Keratinocyte (primary cell): ENCODE measurements at regions not wholly inside any gene's neighbourhood (a gene's known extent, or its start where the extent isn't known, plus 50 kb on each side); places are given as distances from the start of the nearest gene placed in this dataset.

Experiments used
- EZH2 ChIP-seq: IDR thresholded peaks from one replicate; pipeline ENCODE4 v1.6.1; 2012; ENCODE audit warnings: inconsistent platforms, mild to moderate bottlenecking, low read length, moderate library complexity
- TF ChIP-seq, protein P1 (sequence below), 3 experiments: IDR thresholded peaks in 1 of 3; conservative IDR thresholded peaks in 1 of 3; optimal IDR thresholded peaks in 1 of 3; 2 replicates in 2 of 3; 3 replicates in 1 of 3; pipeline versions ENCODE3 to v1.5.1; 2011; ENCODE audit warnings: low read length in 3 of 3, mild to moderate bottlenecking in 3 of 3, moderate library complexity in 2 of 3, control low read depth in 1 of 3, inconsistent platforms in 1 of 3; ENCODE audit not compliant: insufficient read depth in 2 of 3; ENCODE audit errors: extremely low read depth in 1 of 3

DNA sequence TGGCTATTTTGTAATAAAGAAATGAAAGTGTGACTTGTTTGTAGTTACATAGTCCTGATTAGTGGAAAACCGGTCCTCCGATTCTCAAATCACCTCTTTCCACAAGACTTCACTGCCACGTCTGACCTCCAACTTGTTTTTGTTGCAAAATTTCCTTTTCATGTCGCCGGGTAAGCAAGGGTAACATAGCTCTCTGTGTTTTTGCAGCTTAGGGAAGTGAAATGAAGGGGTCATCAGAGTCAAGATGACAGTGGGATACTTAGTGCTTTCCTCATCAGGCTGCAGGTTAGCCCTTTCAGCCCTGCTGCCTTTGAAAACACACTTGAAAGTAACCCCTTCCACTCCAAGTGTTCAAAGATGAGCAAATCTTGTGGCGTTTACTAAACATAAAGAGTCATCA lies 217.9 kb downstream of the USP25 start:
- TF ChIP-seq, protein P1, sequence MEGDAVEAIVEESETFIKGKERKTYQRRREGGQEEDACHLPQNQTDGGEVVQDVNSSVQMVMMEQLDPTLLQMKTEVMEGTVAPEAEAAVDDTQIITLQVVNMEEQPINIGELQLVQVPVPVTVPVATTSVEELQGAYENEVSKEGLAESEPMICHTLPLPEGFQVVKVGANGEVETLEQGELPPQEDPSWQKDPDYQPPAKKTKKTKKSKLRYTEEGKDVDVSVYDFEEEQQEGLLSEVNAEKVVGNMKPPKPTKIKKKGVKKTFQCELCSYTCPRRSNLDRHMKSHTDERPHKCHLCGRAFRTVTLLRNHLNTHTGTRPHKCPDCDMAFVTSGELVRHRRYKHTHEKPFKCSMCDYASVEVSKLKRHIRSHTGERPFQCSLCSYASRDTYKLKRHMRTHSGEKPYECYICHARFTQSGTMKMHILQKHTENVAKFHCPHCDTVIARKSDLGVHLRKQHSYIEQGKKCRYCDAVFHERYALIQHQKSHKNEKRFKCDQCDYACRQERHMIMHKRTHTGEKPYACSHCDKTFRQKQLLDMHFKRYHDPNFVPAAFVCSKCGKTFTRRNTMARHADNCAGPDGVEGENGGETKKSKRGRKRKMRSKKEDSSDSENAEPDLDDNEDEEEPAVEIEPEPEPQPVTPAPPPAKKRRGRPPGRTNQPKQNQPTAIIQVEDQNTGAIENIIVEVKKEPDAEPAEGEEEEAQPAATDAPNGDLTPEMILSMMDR (optimal IDR thresholded peaks at IDR 0.05 in 1 of 3, IDR thresholded peaks at IDR 0.05 in 1 of 3, conservative IDR thresholded peaks at IDR 0.05 in 1 of 3; ENCODE audit: extremely low read depth in 1 of 3, insufficient read depth in 2 of 3, low read length in 3 of 3) = no peak
- no peak for TF ChIP-seq EZH2
